HEK293 (cell line): ENCODE measurements at regions not wholly inside any gene's neighbourhood (a gene's known extent, or its start where the extent isn't known, plus 50 kb on each side); places are given as distances from the start of the nearest gene placed in this dataset.

ENCODE experiments used
- CTCF ChIA-PET: fragments of 350-600 bp; formaldehyde crosslinking; extraction: SDS; loops from one replicate; lab custom pipeline; 2021; ENCODE audit warnings: antibody characterized with exemption; lab: Yijun Ruan, JAX
- POLR2A ChIA-PET: fragments of 300-600 bp; formaldehyde crosslinking; extraction: SDS; loops from one replicate; lab custom pipeline; 2020; ENCODE audit warnings: antibody characterized with exemption, inconsistent platforms; lab: Yijun Ruan, JAX
- H3K27ac ChIP-seq: fragments of 200-500 bp; sonication (Bioruptor generic); 2 replicates; pipeline ENCODE4 v1.5.1; 2014; ENCODE audit warnings: low read depth, low read length, control low read depth, inconsistent platforms; ENCODE audit errors: extremely low read depth
- H3K36me3 ChIP-seq, 2 experiments: fragments of 200-500 bp in 1 of 2; sonication (Bioruptor generic) in 1 of 2; 1 replicate in 1 of 2; 2 replicates in 1 of 2; pipeline ENCODE4 v1.5.1; 2014 to 2017; ENCODE audit warnings: inconsistent platforms in 2 of 2, low read length in 2 of 2; ENCODE audit not compliant: control insufficient read depth in 2 of 2, insufficient read depth in 1 of 2
- H3K4me1 ChIP-seq: fragments of 200-500 bp; sonication (Bioruptor generic); 2 replicates; pipeline ENCODE4 v1.5.1; 2014; ENCODE audit warnings: mild to moderate bottlenecking, low read length, inconsistent platforms; ENCODE audit not compliant: control insufficient read depth, insufficient read depth
- H3K4me3 ChIP-seq: 2 replicates; pipeline ENCODE4 v1.5.1; 2011; ENCODE audit warnings: low read depth, mild to moderate bottlenecking, control low read depth, low read length, moderate library complexity
- H3K9me3 ChIP-seq: fragments of 200-500 bp; sonication (Bioruptor generic); 2 replicates; pipeline ENCODE4 v1.5.1; 2014; ENCODE audit warnings: low read depth, low read length, inconsistent platforms; ENCODE audit not compliant: control insufficient read depth, insufficient read depth
- ATF2 ChIP-seq: fragments of 450-650 bp; formaldehyde crosslinking; IDR thresholded peaks from 2 replicates; pipeline ENCODE4 v1.5.1; 2016; ENCODE audit warnings: missing biosample characterization, missing genetic modification characterization, low read depth
- PATZ1 ChIP-seq: fragments of 450-650 bp; formaldehyde crosslinking; IDR thresholded peaks from 2 replicates; pipeline ENCODE4 v1.5.1; 2016; ENCODE audit warnings: missing biosample characterization, missing genetic modification characterization
- PBX3 ChIP-seq: sonication (generic); formaldehyde crosslinking; IDR thresholded peaks from 2 replicates; pipeline ENCODE4 v1.8.1; 2022; ENCODE audit warnings: mild to moderate bottlenecking, moderate library complexity, missing genetic modification reagents
- TCF7L2 ChIP-seq: IDR thresholded peaks from 2 replicates; pipeline ENCODE4 v1.6.1; 2011; ENCODE audit warnings: low read depth, mild to moderate bottlenecking, inconsistent platforms, low read length, moderate library complexity, borderline replicate concordance
- ZBTB20 ChIP-seq: fragments of 450-650 bp; formaldehyde crosslinking; IDR thresholded peaks from 2 replicates; pipeline ENCODE4 v1.5.1; 2016; ENCODE audit warnings: missing biosample characterization, missing genetic modification characterization
- ZBTB26 ChIP-seq: fragments of 450-650 bp; formaldehyde crosslinking; optimal IDR thresholded peaks from 2 replicates; pipeline ENCODE3; 2016; ENCODE audit warnings: missing biosample characterization, mild to moderate bottlenecking, missing genetic modification characterization
- ZBTB6 ChIP-seq: fragments of 450-650 bp; formaldehyde crosslinking; IDR thresholded peaks from 2 replicates; pipeline ENCODE4 v1.5.1; 2017; ENCODE audit warnings: missing biosample characterization, missing genetic modification characterization
- ZFP37 ChIP-seq: fragments of 450-650 bp; formaldehyde crosslinking; IDR thresholded peaks from 2 replicates; pipeline ENCODE4 v1.5.1; 2016; ENCODE audit warnings: missing biosample characterization, missing genetic modification characterization
- ZNF133 ChIP-seq: fragments of 450-650 bp; formaldehyde crosslinking; IDR thresholded peaks from 2 replicates; pipeline ENCODE4 v1.5.1; 2016; ENCODE audit warnings: missing biosample characterization, missing genetic modification characterization
- ZNF148 ChIP-seq: fragments of 450-650 bp; formaldehyde crosslinking; IDR thresholded peaks from 2 replicates; pipeline ENCODE4 v1.5.0; 2017; ENCODE audit warnings: missing biosample characterization, missing genetic modification characterization, borderline replicate concordance
- ZNF155 ChIP-seq: fragments of 450-650 bp; formaldehyde crosslinking; IDR thresholded peaks from 2 replicates; pipeline ENCODE4 v1.5.1; 2016; ENCODE audit warnings: missing biosample characterization, missing genetic modification characterization
- ZNF169 ChIP-seq: fragments of 450-650 bp; formaldehyde crosslinking; IDR thresholded peaks from 2 replicates; pipeline ENCODE4 v1.5.1; 2016; ENCODE audit warnings: missing biosample characterization, missing genetic modification characterization
- ZNF292 ChIP-seq: fragments of 450-650 bp; formaldehyde crosslinking; IDR thresholded peaks from 2 replicates; pipeline ENCODE4 v1.5.1; 2016; ENCODE audit warnings: low read depth, missing biosample characterization, missing genetic modification characterization, borderline replicate concordance
- ZNF311 ChIP-seq: fragments of 450-650 bp; formaldehyde crosslinking; IDR thresholded peaks from 2 replicates; pipeline ENCODE4 v1.5.1; 2017; ENCODE audit warnings: missing biosample characterization, missing genetic modification characterization, borderline replicate concordance
- ZNF341 ChIP-seq: fragments of 450-650 bp; formaldehyde crosslinking; IDR thresholded peaks from 2 replicates; pipeline ENCODE4; 2016; ENCODE audit warnings: low read depth, missing biosample characterization, missing genetic modification characterization
- ZNF350 ChIP-seq: fragments of 450-650 bp; formaldehyde crosslinking; IDR thresholded peaks from 2 replicates; pipeline ENCODE4 v1.5.0; 2017; ENCODE audit warnings: missing biosample characterization, mild to moderate bottlenecking, missing genetic modification characterization
- ZNF391 ChIP-seq: fragments of 450-650 bp; formaldehyde crosslinking; IDR thresholded peaks from 2 replicates; pipeline ENCODE4 v1.5.1; 2016; ENCODE audit warnings: low read depth, missing biosample characterization, missing genetic modification characterization, borderline replicate concordance
- ZNF433 ChIP-seq: fragments of 450-650 bp; formaldehyde crosslinking; IDR thresholded peaks from 2 replicates; pipeline ENCODE4 v1.5.1; 2016; ENCODE audit warnings: missing biosample characterization, missing genetic modification characterization, low read depth
- ZNF514 ChIP-seq: fragments of 450-650 bp; formaldehyde crosslinking; IDR thresholded peaks from 2 replicates; pipeline ENCODE4 v1.5.1; 2016; ENCODE audit warnings: missing biosample characterization, missing genetic modification characterization
- ZNF555 ChIP-seq: fragments of 450-650 bp; formaldehyde crosslinking; conservative IDR thresholded peaks from 2 replicates; pipeline ENCODE4 v1.5.1; 2017; ENCODE audit warnings: missing biosample characterization, mild to moderate bottlenecking, missing genetic modification characterization, inconsistent platforms
- ZNF600 ChIP-seq: fragments of 450-650 bp; formaldehyde crosslinking; IDR thresholded peaks from 2 replicates; pipeline ENCODE4 v1.5.1; 2016; ENCODE audit warnings: missing biosample characterization, missing genetic modification characterization
- ZNF624 ChIP-seq: fragments of 450-650 bp; formaldehyde crosslinking; IDR thresholded peaks from 2 replicates; pipeline ENCODE4 v1.5.1; 2017; ENCODE audit warnings: missing biosample characterization, missing genetic modification characterization
- ZNF639 ChIP-seq: fragments of 450-650 bp; formaldehyde crosslinking; IDR thresholded peaks from 2 replicates; pipeline ENCODE4 v1.5.1; 2016; ENCODE audit warnings: missing biosample characterization, missing genetic modification characterization
- ZNF664 ChIP-seq: fragments of 450-650 bp; formaldehyde crosslinking; IDR thresholded peaks from 2 replicates; pipeline ENCODE4 v1.5.1; 2016; ENCODE audit warnings: missing biosample characterization, missing genetic modification characterization
- ZNF791 ChIP-seq: fragments of 450-650 bp; formaldehyde crosslinking; IDR thresholded peaks from 2 replicates; pipeline ENCODE4 v1.5.1; 2016; ENCODE audit warnings: missing biosample characterization, missing genetic modification characterization
- ZSCAN23 ChIP-seq: fragments of 450-650 bp; formaldehyde crosslinking; IDR thresholded peaks from 2 replicates; pipeline ENCODE4 v1.5.1; 2016; ENCODE audit warnings: missing biosample characterization, missing genetic modification characterization

GRCh38 chr7:84469034-84469433 is 274.4 kb upstream of the SEMA3A start:
- H3K9me3 ChIP-seq = no peaks in the 10 kb centered on the region
- CTCF ChIA-PET = no interaction called here
- TF ChIP-seq ZSCAN23 (tag by site-specific recombination) = no peak
- no peak for TF ChIP-seq ZNF155 (tag by site-specific recombination)
- no peak for TF ChIP-seq ZNF148 (tag by site-specific recombination)
- TF ChIP-seq PBX3 = no peak
- TF ChIP-seq ZNF555 (tag by site-specific recombination) = no peak
- TF ChIP-seq ZNF169 (tag by site-specific recombination) = no peak
- no peak for TF ChIP-seq ZNF600
- TF ChIP-seq ZNF624 (tag by site-specific recombination) = no peak
- no peak for TF ChIP-seq ZBTB26 (tag by site-specific recombination)
- TF ChIP-seq PATZ1 (tag by site-specific recombination) = no peak
- no peak for TF ChIP-seq ZNF433
- TF ChIP-seq ZNF350 = no peak
- no peak for TF ChIP-seq ATF2 (tag by site-specific recombination)
- TF ChIP-seq ZBTB20 = no peak
- no peak for TF ChIP-seq ZNF514 (tag by site-specific recombination)
- TF ChIP-seq ZFP37 (tag by site-specific recombination) = no peak
- H3K36me3 ChIP-seq = no peaks in the 10 kb centered on the region
- no peaks in the 10 kb centered on the region for H3K4me1 ChIP-seq
- H3K27ac ChIP-seq = no peak overlapping the region
- no peak overlapping the region for H3K4me3 ChIP-seq
- POLR2A ChIA-PET = no interaction called here

GRCh38 chr7:84462259-84462658 is 267.7 kb upstream of the SEMA3A start:
- Histone ChIP-seq H3K36me3 (no peaks in the 10 kb centered on the region), H3K4me3 (no peak overlapping the region), H3K27ac (no peak overlapping the region), H3K9me3 (no peaks in the 10 kb centered on the region), H3K4me1 (no peaks in the 10 kb centered on the region)
- CTCF ChIA-PET = no interaction called here
- POLR2A ChIA-PET = no interaction called here
- TF ChIP-seq ZNF133 (tag by site-specific recombination) = no peak
- no peak for TF ChIP-seq ZNF639 (tag by site-specific recombination)
- no peak for TF ChIP-seq ZNF664 (tag by site-specific recombination)
- TF ChIP-seq ZBTB6 (tag by site-specific recombination) = no peak
- TF ChIP-seq ZNF391 (tag by site-specific recombination) = no peak
- TF ChIP-seq ZNF791 (tag by site-specific recombination) = no peak
- TF ChIP-seq ZNF292 (tag by site-specific recombination) = no peak
- TF ChIP-seq TCF7L2 = no peak
- TF ChIP-seq ZNF341 (tag by site-specific recombination) = no peak
- TF ChIP-seq ZNF311 (tag by site-specific recombination) = no peak
